LNCAP (cell line): ENCODE measurements at regions not wholly inside any gene's neighbourhood (a gene's known extent, or its start where the extent isn't known, plus 50 kb on each side); places are given as distances from the start of the nearest gene placed in this dataset.

Source experiments
- CTCF ChIP-seq: fragments of 450-650 bp; IDR thresholded peaks from 2 replicates; pipeline ENCODE4 v1.5.1; 2017; ENCODE audit warnings: mild to moderate bottlenecking

GRCh38 chr12:4190366-4191063 is 83.0 kb upstream of the CCND2 start:
- no peak for TF ChIP-seq CTCF

- no peak for TF ChIP-seq CTCF
These were observed 83.8 kb upstream of the CCND2 start for GRCh38 chr12:4189721-4190120.

- no peak for TF ChIP-seq CTCF
These were observed 85.6 kb upstream of the CCND2 start for GRCh38 chr12:4187916-4188315.

GRCh38 chr12:4178424-4179170 is 95.0 kb upstream of the CCND2 start:
- TF ChIP-seq CTCF, result no peak

GRCh38 chr12:4177262-4177661 is 96.3 kb upstream of the CCND2 start:
- no peak for TF ChIP-seq CTCF

- TF ChIP-seq CTCF, result no peak
These were observed 97.4 kb upstream of the CCND2 start for GRCh38 chr12:4176168-4176567.

- no peak for TF ChIP-seq CTCF
These were observed 99.1 kb upstream of the CCND2 start for GRCh38 chr12:4174417-4174816.
